CD4-positive, alpha-beta T cell (primary cell): ENCODE measurements at regions not wholly inside any gene's neighbourhood (a gene's known extent, or its start where the extent isn't known, plus 50 kb on each side); places are given as distances from the start of the nearest gene placed in this dataset.

ENCODE experiments used
- ATAC-seq: fragments of 200-7000 bp; cut with Tn5 transposase; one replicate; pipeline ENCODE4 v1.10.0; 2022; ENCODE audit warnings: mild to moderate bottlenecking; ENCODE audit not compliant: poor library complexity
- CTCF ChIA-PET: fragments of 350-600 bp; sonication (Branson Sonifier 250); formaldehyde crosslinking; loops from one replicate; lab custom pipeline; 2021; ENCODE audit warnings: antibody characterized with exemption, inconsistent platforms; lab: Charles Lee
- POLR2A ChIA-PET: fragments of 350-600 bp; sonication (Branson Sonifier 250); formaldehyde crosslinking; loops from one replicate; lab custom pipeline; 2021; ENCODE audit warnings: antibody characterized with exemption, inconsistent platforms; lab: Charles Lee
- DNase-seq, 14 experiments: peaks; one replicate each; pipeline ENCODE4 v3.0.0-alpha.2; 2013 to 2020; ENCODE audit warnings: mixed read lengths in 2 of 14
- H3K27ac ChIP-seq, 2 donors: one replicate each; pipeline versions ENCODE4 v1.5.1 to v1.7.0; 2013; ENCODE audit warnings: low read length in 2 of 2, low read depth in 1 of 2, mild to moderate bottlenecking in 1 of 2
- H3K27me3 ChIP-seq, 2 experiments: 1 replicate in 1 of 2; 2 replicates in 1 of 2; pipeline versions ENCODE4 v1.6.1 to v1.7.0; 2013; ENCODE audit warnings: low read length in 2 of 2, control low read depth in 1 of 2, mild to moderate bottlenecking in 1 of 2, moderate library complexity in 1 of 2; ENCODE audit not compliant: insufficient read depth in 2 of 2, control insufficient read depth in 1 of 2
- H3K36me3 ChIP-seq: one replicate; pipeline ENCODE4 v1.6.1; 2013; ENCODE audit warnings: low read length, control low read depth; ENCODE audit not compliant: insufficient read depth
- H3K4me1 ChIP-seq: one replicate; pipeline ENCODE4 v1.6.1; 2013; ENCODE audit warnings: low read length, control low read depth; ENCODE audit not compliant: insufficient read depth
- H3K4me3 ChIP-seq: one replicate; pipeline ENCODE4 v1.5.1; 2013; ENCODE audit warnings: mild to moderate bottlenecking, low read length, moderate library complexity
- H3K9me3 ChIP-seq, 2 experiments: 1 replicate in 1 of 2; 2 replicates in 1 of 2; pipeline versions ENCODE4 v1.6.1 to v1.7.0; 2013; ENCODE audit warnings: low read length in 2 of 2, mild to moderate bottlenecking in 2 of 2, control low read depth in 1 of 2, moderate library complexity in 1 of 2; ENCODE audit not compliant: control insufficient read depth in 1 of 2, insufficient read depth in 1 of 2
- H3K27ac Mint-ChIP-seq: one replicate; pipeline ENCODE4 v1.8.0; 2020; ENCODE audit warnings: mixed read lengths
- H3K27me3 Mint-ChIP-seq: one replicate; pipeline ENCODE4 v1.8.0; 2021; ENCODE audit warnings: mixed read lengths
- H3K36me3 Mint-ChIP-seq: one replicate; pipeline ENCODE4 v1.8.0; 2021; ENCODE audit warnings: low read depth, mixed read lengths
- H3K4me1 Mint-ChIP-seq: one replicate; pipeline ENCODE4 v1.8.0; 2021; ENCODE audit warnings: low read depth, mixed read lengths
- H3K4me3 Mint-ChIP-seq: one replicate; pipeline ENCODE4 v1.8.0; 2020; ENCODE audit warnings: mild to moderate bottlenecking, mixed read lengths
- H3K9me3 Mint-ChIP-seq: one replicate; pipeline ENCODE4 v1.8.0; 2020; ENCODE audit warnings: mixed read lengths
- CTCF ChIP-seq: fragments of 200-600 bp; IDR thresholded peaks from one replicate; pipeline ENCODE4 v1.8.0; 2022; ENCODE audit warnings: antibody characterized with exemption, mild to moderate bottlenecking
- intact Hi-C, 2 experiments: fragments of 100-400 bp; cut with DNase I in 1 of 2; cut with micrococcal nuclease in 1 of 2; formaldehyde crosslinking; loops; one replicate each; pipeline versions ENCODE4 v1.15.1 to v1.9.0; 2023 to 2025; cut with DNase I, micrococcal nuclease

- Mint-ChIP-seq H3K36me3 (no peaks in the 10 kb centered on the region), H3K4me1 (no peaks in the 10 kb centered on the region), H3K27me3 (no peaks in the 10 kb centered on the region), H3K9me3 (peaks cover 5% of the 10 kb centered on the region), H3K4me3 (no peak overlapping the region), H3K27ac (no peak overlapping the region)
- intact Hi-C loops, result no loop called here
- Histone ChIP-seq H3K4me1 (no peaks in the 10 kb centered on the region), H3K27me3 (no peaks in the 10 kb centered on the region), H3K27ac (no peak overlapping the region), H3K36me3 (no peaks in the 10 kb centered on the region), H3K4me3 (no peak overlapping the region), H3K9me3 (no peaks in the 10 kb centered on the region)
- ChIA-PET POLR2A (no interaction called here), CTCF (no interaction called here)
- no peak for TF ChIP-seq CTCF
- DNase-seq (no peak), ATAC-seq (no peak)
Measured at GRCh38 chr13:53691417-53691816, 662.8 kb downstream of the OLFM4 start.

- Mint-ChIP-seq H3K9me3 (peaks cover 11% of the 10 kb centered on the region), H3K27me3 (no peaks in the 10 kb centered on the region), H3K36me3 (no peaks in the 10 kb centered on the region), H3K4me1 (no peaks in the 10 kb centered on the region), H3K4me3 (no peak overlapping the region), H3K27ac (no peak overlapping the region)
- Histone ChIP-seq H3K4me3 (no peak overlapping the region), H3K9me3 (peaks cover 0 to 4% of the 10 kb centered on the region in 2 experiments), H3K4me1 (no peaks in the 10 kb centered on the region), H3K36me3 (no peaks in the 10 kb centered on the region), H3K27ac (no peak overlapping the region), H3K27me3 (no peaks in the 10 kb centered on the region)
- intact Hi-C loops, result no loop called here
- no peak for TF ChIP-seq CTCF
- CTCF ChIA-PET, result no interaction called here
- no peak for DNase-seq
- POLR2A ChIA-PET, result no interaction called here
- ATAC-seq, result no peak
Measured at GRCh38 chr13:53694814-53695532, 666.4 kb downstream of the OLFM4 start.

GRCh38 chr13:53703371-53704080 is 674.9 kb downstream of the OLFM4 start:
- TF ChIP-seq CTCF, result no peak
- ATAC-seq (no peak), DNase-seq (no peak)
- no peak overlapping the region for H3K27ac Mint-ChIP-seq
- H3K4me3 Mint-ChIP-seq, result no peak overlapping the region
- peaks cover 0 to 8% of the 10 kb centered on the region in 2 experiments for H3K9me3 ChIP-seq
- no peak overlapping the region for H3K27ac ChIP-seq
- no peaks in the 10 kb centered on the region for H3K36me3 ChIP-seq
- H3K4me1 ChIP-seq, result no peaks in the 10 kb centered on the region
- no peaks in the 10 kb centered on the region for H3K27me3 Mint-ChIP-seq
- intact Hi-C loops, result no loop called here
- no peaks in the 10 kb centered on the region for H3K27me3 ChIP-seq
- POLR2A ChIA-PET, result no interaction called here
- CTCF ChIA-PET, result no interaction called here
- peaks cover 19% of the 10 kb centered on the region for H3K9me3 Mint-ChIP-seq
- no peaks in the 10 kb centered on the region for H3K36me3 Mint-ChIP-seq
- H3K4me1 Mint-ChIP-seq, result no peaks in the 10 kb centered on the region
- no peak overlapping the region for H3K4me3 ChIP-seq
